Astrocyte of the cerebellum (primary cell): ENCODE measurements at regions not wholly inside any gene's neighbourhood (a gene's known extent, or its start where the extent isn't known, plus 50 kb on each side); places are given as distances from the start of the nearest gene placed in this dataset.
A peak's percentile ranks its signal among the peaks of the same experiment; 100 is the strongest.

Experiments used
- DNase-seq: peaks from one replicate; pipeline ENCODE4 v3.0.0-alpha.2; 2011; ENCODE audit warnings: low read depth
- H3K4me3 ChIP-seq: 2 replicates; pipeline ENCODE4 v1.5.1; 2011; ENCODE audit warnings: mild to moderate bottlenecking, low read depth, low read length, moderate library complexity
- CTCF ChIP-seq: IDR thresholded peaks from 2 replicates; pipeline ENCODE4 v1.5.1; 2012; ENCODE audit warnings: low read length, low read depth, moderate library complexity, mild to moderate bottlenecking; ENCODE audit errors: missing control alignments
- in situ Hi-C: cut with HindIII; loops from 2 replicates; pipeline ENCODE4 v1.10.0; 2017; ENCODE audit warnings: low sequenced_read_pairs

- in situ Hi-C loops = no loop called here
- TF ChIP-seq CTCF = no peak
- no peak for DNase-seq
- no peak overlapping the region for H3K4me3 ChIP-seq
Observed at GRCh38 chr11:87879118-87879517, 296.1 kb downstream of the RAB38 start.

- H3K4me3 ChIP-seq = no peak overlapping the region
- peak; percentile 24 for DNase-seq
- TF ChIP-seq CTCF = peak; percentile 65
- in situ Hi-C loops = no loop called here
Observed at GRCh38 chr11:87878373-87878825, 296.8 kb downstream of the RAB38 start.

- in situ Hi-C loops = no loop called here
- no peak for DNase-seq
- H3K4me3 ChIP-seq = no peak overlapping the region
- TF ChIP-seq CTCF = no peak
Observed at GRCh38 chr11:87871056-87871455, 304.2 kb downstream of the RAB38 start.

- no peak for TF ChIP-seq CTCF
- H3K4me3 ChIP-seq = no peak overlapping the region
- in situ Hi-C loops = no loop called here
- no peak for DNase-seq
Observed at GRCh38 chr11:87870086-87870485, 305.2 kb downstream of the RAB38 start.

GRCh38 chr11:87866951-87867350 is 308.3 kb downstream of the RAB38 start:
- no peak for TF ChIP-seq CTCF
- no peak overlapping the region for H3K4me3 ChIP-seq
- in situ Hi-C loops = no loop called here
- DNase-seq = no peak

GRCh38 chr11:87861030-87861429 is 314.2 kb downstream of the RAB38 start:
- no peak overlapping the region for H3K4me3 ChIP-seq
- DNase-seq = no peak
- in situ Hi-C loops = no loop called here
- no peak for TF ChIP-seq CTCF

- peak; percentile 65 for DNase-seq
- in situ Hi-C loops = no loop called here
- no peak for TF ChIP-seq CTCF
- H3K4me3 ChIP-seq = no peak overlapping the region
Observed at GRCh38 chr11:87859636-87860035, 315.6 kb downstream of the RAB38 start.
